Endothelial cell of umbilical vein (primary cell): ENCODE measurements at regions not wholly inside any gene's neighbourhood (a gene's known extent, or its start where the extent isn't known, plus 50 kb on each side); places are given as distances from the start of the nearest gene placed in this dataset.

Experiments used
- CTCF ChIP-seq, 2 donors: IDR thresholded peaks; 1 replicate in 1 of 2; 2 replicates in 1 of 2; pipeline ENCODE4 v1.5.1; 2011; ENCODE audit warnings: low read length in 2 of 2, mild to moderate bottlenecking in 2 of 2, moderate library complexity in 2 of 2, control low read depth in 1 of 2, inconsistent platforms in 1 of 2, low read depth in 1 of 2; ENCODE audit not compliant: insufficient read depth in 1 of 2; ENCODE audit errors: extremely low read depth in 1 of 2
- EZH2 ChIP-seq: IDR thresholded peaks from 2 replicates; pipeline ENCODE4 v1.6.1; 2012; ENCODE audit warnings: borderline replicate concordance, low read depth, mild to moderate bottlenecking, moderate library complexity, low read length, inconsistent platforms; ENCODE audit not compliant: severe bottlenecking
- POLR2A ChIP-seq: IDR thresholded peaks from 2 replicates; pipeline ENCODE4 v1.6.1; 2012; ENCODE audit warnings: low read depth, mild to moderate bottlenecking, control low read depth, low read length

GRCh38 chrX:33457102-33457501 is 245.8 kb upstream of the DMD start:
- TF ChIP-seq CTCF (IDR thresholded peaks at IDR 0.05; ENCODE audit: extremely low read depth in 1 of 2, insufficient read depth in 1 of 2, low read depth in 1 of 2, low read length in 2 of 2) (no peak), POLR2A (no peak), EZH2 (no peak)
